B cell (primary cell): ENCODE measurements at regions not wholly inside any gene's neighbourhood (a gene's known extent, or its start where the extent isn't known, plus 50 kb on each side); places are given as distances from the start of the nearest gene placed in this dataset.
A peak's percentile ranks its signal among the peaks of the same experiment; 100 is the strongest.

ENCODE experiments used
- ATAC-seq: fragments of 200-7000 bp; cut with Tn5 transposase; one replicate; pipeline ENCODE4 v1.10.0; 2021; ENCODE audit warnings: low read depth, mild to moderate bottlenecking, moderate number of reproducible peaks, moderate library complexity
- CTCF ChIA-PET: fragments of 350-600 bp; sonication (Branson Sonifier 250); formaldehyde crosslinking; loops from one replicate; lab custom pipeline; 2021; ENCODE audit warnings: antibody characterized with exemption, inconsistent platforms; lab: Charles Lee
- POLR2A ChIA-PET: fragments of 350-600 bp; sonication (Branson Sonifier 250); formaldehyde crosslinking; loops from one replicate; lab custom pipeline; 2021; ENCODE audit warnings: antibody characterized with exemption; lab: Charles Lee
- DNase-seq: peaks from one replicate; pipeline ENCODE4 v3.0.0; 2013
- H2AFZ ChIP-seq: 2 replicates; pipeline ENCODE4 v1.6.1; 2012; ENCODE audit warnings: mild to moderate bottlenecking, low read depth, low read length; ENCODE audit not compliant: insufficient read depth, poor library complexity, severe bottlenecking
- H3K27ac ChIP-seq, 2 donors: 1 replicate in 1 of 2; 2 replicates in 1 of 2; pipeline ENCODE4 v1.5.1; 2012 to 2013; ENCODE audit warnings: low read length in 2 of 2, mild to moderate bottlenecking in 2 of 2, moderate library complexity in 1 of 2
- H3K27me3 ChIP-seq, 4 experiments: fragments of 200-600 bp in 1 of 4; sonication (generic) in 1 of 4; replicated peaks in 1 of 4; 1 replicate in 2 of 4; 2 replicates in 2 of 4; pipeline versions ENCODE4 v1.6.1 to v1.7.0; 2013 to 2016; ENCODE audit warnings: low read length in 3 of 4, mild to moderate bottlenecking in 2 of 4, mixed read lengths in 1 of 4, moderate library complexity in 1 of 4; ENCODE audit not compliant: insufficient read depth in 4 of 4, control insufficient read depth in 3 of 4; ENCODE audit errors: control extremely low read depth in 1 of 4
- H3K36me3 ChIP-seq, 2 experiments: replicated peaks in 1 of 2; 1 replicate in 1 of 2; 2 replicates in 1 of 2; pipeline versions ENCODE4 v1.6.1 to v1.7.1; 2013; ENCODE audit warnings: low read length in 1 of 2; ENCODE audit not compliant: insufficient read depth in 2 of 2, control insufficient read depth in 1 of 2; ENCODE audit errors: control extremely low read depth in 1 of 2, extremely low read depth in 1 of 2
- H3K4me1 ChIP-seq, 2 donors: fragments of 200-600 bp in 1 of 2; sonication (generic) in 1 of 2; 1 replicate in 1 of 2; 2 replicates in 1 of 2; pipeline versions ENCODE4 v1.5.1 to v1.6.1; 2013 to 2017; ENCODE audit warnings: low read length in 2 of 2; ENCODE audit not compliant: control insufficient read depth in 2 of 2, insufficient read depth in 2 of 2
- H3K4me2 ChIP-seq: replicated peaks from 2 replicates; pipeline ENCODE3; 2012; ENCODE audit warnings: mild to moderate bottlenecking, low read depth, low read length; ENCODE audit not compliant: poor library complexity, severe bottlenecking
- H3K4me3 ChIP-seq, 5 experiments: fragments of 200-600 bp in 1 of 5; sonication (generic) in 1 of 5; 1 replicate in 3 of 5; 2 replicates in 2 of 5; pipeline versions ENCODE4 v1.5.1 to v1.7.0; 2011 to 2016; ENCODE audit warnings: low read length in 4 of 5, mild to moderate bottlenecking in 4 of 5, low read depth in 2 of 5, control low read depth in 1 of 5, moderate library complexity in 1 of 5; ENCODE audit not compliant: insufficient read depth in 1 of 5; ENCODE audit errors: control extremely low read depth in 1 of 5, extremely low read depth in 1 of 5
- H3K79me2 ChIP-seq: fragments of 200-600 bp; sonication (generic); one replicate; pipeline ENCODE4 v1.6.0; 2016; ENCODE audit warnings: low read length; ENCODE audit not compliant: control insufficient read depth, insufficient read depth
- H3K9ac ChIP-seq: fragments of 200-600 bp; sonication (generic); 2 replicates; pipeline ENCODE4 v1.6.1; 2017; ENCODE audit warnings: mild to moderate bottlenecking, low read length, moderate library complexity
- H3K9me3 ChIP-seq, 3 donors: one replicate each; pipeline versions ENCODE4 v1.6.1 to v1.7.1; 2013; ENCODE audit warnings: low read length in 2 of 3; ENCODE audit not compliant: control insufficient read depth in 2 of 3, insufficient read depth in 1 of 3; ENCODE audit errors: control extremely low read depth in 1 of 3
- H4K20me1 ChIP-seq: 2 replicates; pipeline ENCODE4 v1.6.0; 2012; ENCODE audit warnings: mild to moderate bottlenecking, low read length; ENCODE audit not compliant: insufficient read depth, control insufficient read depth, poor library complexity, severe bottlenecking
- H3K27ac Mint-ChIP-seq: one replicate; pipeline ENCODE4 v1.8.0; 2021; ENCODE audit warnings: mixed read lengths
- H3K27me3 Mint-ChIP-seq: one replicate; pipeline ENCODE4 v1.8.0; 2021; ENCODE audit warnings: mixed read lengths
- H3K4me1 Mint-ChIP-seq: one replicate; pipeline ENCODE4 v1.8.0; 2021; ENCODE audit warnings: mixed read lengths
- H3K4me3 Mint-ChIP-seq: one replicate; pipeline ENCODE4 v1.8.0; 2021; ENCODE audit warnings: mixed read lengths
- H3K9me3 Mint-ChIP-seq: one replicate; pipeline ENCODE4 v1.8.0; 2022; ENCODE audit warnings: mixed read lengths; ENCODE audit not compliant: insufficient read depth
- EZH2 ChIP-seq: IDR thresholded peaks from 2 replicates; pipeline ENCODE4 v1.6.1; 2012; ENCODE audit warnings: borderline replicate concordance, low read depth, mild to moderate bottlenecking, moderate library complexity, low read length; ENCODE audit not compliant: insufficient read depth, poor library complexity, severe bottlenecking
- WGBS: methylation state at CpG from one replicate; pipeline ENCODE4 v1.1.5; 2013; ENCODE audit warnings: missing lambda C conversion rate; ENCODE audit not compliant: insufficient coverage; 5-methylcytosine and 5-hydroxymethylcytosine counted together
- intact Hi-C: fragments of 100-400 bp; cut with micrococcal nuclease; formaldehyde crosslinking; loops from one replicate; pipeline ENCODE4 v1.10.0; 2022
- TF ChIP-seq, protein P1 (sequence below): fragments of 200-600 bp; IDR thresholded peaks from one replicate; pipeline ENCODE4 v1.8.0; 2022; ENCODE audit warnings: antibody characterized with exemption, mild to moderate bottlenecking

DNA sequence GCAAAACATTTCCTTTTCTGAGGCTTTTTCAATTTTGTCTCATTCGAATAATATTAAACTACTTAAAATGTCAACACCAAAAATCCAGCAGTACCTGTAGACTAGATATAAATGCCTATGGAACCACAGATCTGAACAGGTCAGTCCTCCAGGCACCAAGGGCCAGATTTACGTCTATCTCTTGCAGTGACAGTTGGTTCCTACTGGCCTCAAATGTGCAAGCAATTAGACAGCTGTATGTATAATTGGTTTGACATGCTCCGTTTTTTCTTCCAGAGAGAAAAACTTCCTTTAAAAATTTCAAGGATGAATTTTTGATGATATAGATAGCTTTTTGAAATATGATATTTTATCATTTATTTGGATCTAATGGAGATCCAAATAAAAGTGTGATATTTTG is 443.8 kb upstream of the POU3F3 start:
- Mint-ChIP-seq H3K4me1 (no peaks in the 10 kb centered on the region), H3K27me3 (peaks cover 16% of the 10 kb centered on the region), H3K27ac (no peak overlapping the region), H3K9me3 (no peaks in the 10 kb centered on the region), H3K4me3 (no peak overlapping the region)
- no peak for DNase-seq
- POLR2A ChIA-PET: no interaction called here
- Histone ChIP-seq H3K36me3 (no peaks in the 10 kb centered on the region), H2AFZ (no peak overlapping the region), H3K4me3 (no peak overlapping the region), H3K4me1 (no peaks in the 10 kb centered on the region), H3K9ac (no peak overlapping the region), H3K4me2 (no peak overlapping the region), H4K20me1 (no peaks in the 10 kb centered on the region), H3K79me2 (no peaks in the 10 kb centered on the region), H3K27me3 (no peaks in the 10 kb centered on the region), H3K27ac (no peak overlapping the region), H3K9me3 (no peaks in the 10 kb centered on the region)
- ATAC-seq: no peak
- CTCF ChIA-PET: no interaction called here
- 89% methylated on average over 1 of the region's 3 CpGs for WGBS
- TF ChIP-seq, protein P1, sequence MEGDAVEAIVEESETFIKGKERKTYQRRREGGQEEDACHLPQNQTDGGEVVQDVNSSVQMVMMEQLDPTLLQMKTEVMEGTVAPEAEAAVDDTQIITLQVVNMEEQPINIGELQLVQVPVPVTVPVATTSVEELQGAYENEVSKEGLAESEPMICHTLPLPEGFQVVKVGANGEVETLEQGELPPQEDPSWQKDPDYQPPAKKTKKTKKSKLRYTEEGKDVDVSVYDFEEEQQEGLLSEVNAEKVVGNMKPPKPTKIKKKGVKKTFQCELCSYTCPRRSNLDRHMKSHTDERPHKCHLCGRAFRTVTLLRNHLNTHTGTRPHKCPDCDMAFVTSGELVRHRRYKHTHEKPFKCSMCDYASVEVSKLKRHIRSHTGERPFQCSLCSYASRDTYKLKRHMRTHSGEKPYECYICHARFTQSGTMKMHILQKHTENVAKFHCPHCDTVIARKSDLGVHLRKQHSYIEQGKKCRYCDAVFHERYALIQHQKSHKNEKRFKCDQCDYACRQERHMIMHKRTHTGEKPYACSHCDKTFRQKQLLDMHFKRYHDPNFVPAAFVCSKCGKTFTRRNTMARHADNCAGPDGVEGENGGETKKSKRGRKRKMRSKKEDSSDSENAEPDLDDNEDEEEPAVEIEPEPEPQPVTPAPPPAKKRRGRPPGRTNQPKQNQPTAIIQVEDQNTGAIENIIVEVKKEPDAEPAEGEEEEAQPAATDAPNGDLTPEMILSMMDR: no peak
- no peak for TF ChIP-seq EZH2
- intact Hi-C loops: no loop called here

DNA sequence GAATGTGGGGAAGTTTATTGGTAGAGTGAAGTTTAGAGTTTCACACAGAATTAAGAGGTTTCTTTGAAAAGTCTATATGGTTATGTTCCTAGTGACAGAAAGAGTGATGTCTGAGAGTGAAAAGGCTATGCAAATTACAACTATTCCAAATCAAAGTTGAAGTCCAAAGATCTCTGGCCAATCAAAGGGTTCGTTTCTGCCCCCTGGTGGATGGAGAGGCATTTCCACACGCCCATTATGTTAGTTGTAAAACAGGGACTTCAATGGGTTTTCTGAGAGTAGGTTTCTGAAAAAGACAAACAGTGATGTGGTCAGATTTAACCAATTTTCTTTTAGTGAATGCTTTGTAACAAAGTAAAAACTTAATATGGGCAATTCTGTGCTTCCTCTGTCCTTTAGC is 441.5 kb upstream of the POU3F3 start:
- DNase-seq (no peak), ATAC-seq (no peak)
- CTCF ChIA-PET: no interaction called here
- H3K36me3 ChIP-seq: no peaks in the 10 kb centered on the region
- H3K9ac ChIP-seq: no peak overlapping the region
- H2AFZ ChIP-seq: no peak overlapping the region
- H3K4me1 Mint-ChIP-seq: no peaks in the 10 kb centered on the region
- no peaks in the 10 kb centered on the region for H4K20me1 ChIP-seq
- no peaks in the 10 kb centered on the region for H3K9me3 Mint-ChIP-seq
- no peaks in the 10 kb centered on the region for H3K27me3 ChIP-seq
- H3K4me3 Mint-ChIP-seq: no peak overlapping the region
- no peak overlapping the region for H3K4me3 ChIP-seq
- 25% methylated on average over 2 of the region's 2 CpGs for WGBS
- intact Hi-C loops: no loop called here
- H3K79me2 ChIP-seq: no peaks in the 10 kb centered on the region
- no peaks in the 10 kb centered on the region for H3K4me1 ChIP-seq
- H3K4me2 ChIP-seq: no peak overlapping the region
- peaks cover 23% of the 10 kb centered on the region for H3K27me3 Mint-ChIP-seq
- POLR2A ChIA-PET: no interaction called here
- no peak for TF ChIP-seq EZH2
- TF ChIP-seq, protein P1: peak; percentile 34
- H3K27ac Mint-ChIP-seq: no peak overlapping the region
- no peaks in the 10 kb centered on the region for H3K9me3 ChIP-seq
- H3K27ac ChIP-seq: no peak overlapping the region
